ENCODE measurements at regions not wholly inside any gene's neighbourhood (a gene's known extent, or its start where the extent isn't known, plus 50 kb on each side); places are given as distances from the start of the nearest gene placed in this dataset.
"Not testable (repeated sequence)": the region's sequence is repeated elsewhere in the genome, so short reads cannot be mapped to it uniquely, and the experiment has no call there.

- H3K27ac ChIP-seq (ENCODE audit: low read length): no peak overlapping the region
- no peak overlapping the region for H3K4me3 ChIP-seq (ENCODE audit: low read length)
- H3K4me1 ChIP-seq (ENCODE audit: control insufficient read depth, low read depth, low read length): peaks cover 7% of the 10 kb centered on the region
- H3K36me3 ChIP-seq (ENCODE audit: control insufficient read depth, low read depth, low read length): no peaks in the 10 kb centered on the region
- H3K27me3 ChIP-seq (ENCODE audit: control insufficient read depth, insufficient read depth, low read length): no peaks in the 10 kb centered on the region
- H3K9me3 ChIP-seq (ENCODE audit: control insufficient read depth, low read depth, low read length): no peaks in the 10 kb centered on the region
- H3K9ac ChIP-seq (ENCODE audit: low read length): no peak overlapping the region
Observed at GRCh38 chr3:181604267-181604666, 107.5 kb upstream of the SOX2 start.

DNA sequence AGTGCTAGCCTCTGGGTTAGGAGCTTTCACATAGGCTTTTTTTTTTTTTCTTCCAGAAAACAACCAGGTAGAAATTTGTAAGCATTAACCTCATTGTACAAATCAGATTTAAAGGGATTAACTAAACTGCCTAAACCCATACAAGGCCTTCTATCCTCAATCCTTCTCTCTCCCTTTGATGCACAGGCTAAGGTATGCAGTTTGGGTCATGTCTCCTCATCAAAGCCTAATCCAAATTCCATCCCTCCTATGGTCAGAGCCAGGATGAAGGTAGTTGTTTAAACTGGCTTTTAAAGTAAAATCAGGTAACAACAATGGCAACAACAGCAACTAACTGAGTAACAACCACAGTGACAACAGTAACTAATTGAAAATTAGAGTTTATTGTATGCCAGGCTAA is 115.6 kb upstream of the SOX2 start:
- no peak overlapping the region for H3K4me3 ChIP-seq (ENCODE audit: low read length)
- H3K9ac ChIP-seq (ENCODE audit: low read length): no peak overlapping the region
- no peaks in the 10 kb centered on the region for H3K9me3 ChIP-seq (ENCODE audit: control insufficient read depth, low read depth, low read length)
- H3K4me1 ChIP-seq (ENCODE audit: control insufficient read depth, low read depth, low read length): no peaks in the 10 kb centered on the region
- H3K27me3 ChIP-seq (ENCODE audit: control insufficient read depth, insufficient read depth, low read length): no peaks in the 10 kb centered on the region
- H3K27ac ChIP-seq (ENCODE audit: low read length): no peak overlapping the region
- no peaks in the 10 kb centered on the region for H3K36me3 ChIP-seq (ENCODE audit: control insufficient read depth, low read depth, low read length)

DNA sequence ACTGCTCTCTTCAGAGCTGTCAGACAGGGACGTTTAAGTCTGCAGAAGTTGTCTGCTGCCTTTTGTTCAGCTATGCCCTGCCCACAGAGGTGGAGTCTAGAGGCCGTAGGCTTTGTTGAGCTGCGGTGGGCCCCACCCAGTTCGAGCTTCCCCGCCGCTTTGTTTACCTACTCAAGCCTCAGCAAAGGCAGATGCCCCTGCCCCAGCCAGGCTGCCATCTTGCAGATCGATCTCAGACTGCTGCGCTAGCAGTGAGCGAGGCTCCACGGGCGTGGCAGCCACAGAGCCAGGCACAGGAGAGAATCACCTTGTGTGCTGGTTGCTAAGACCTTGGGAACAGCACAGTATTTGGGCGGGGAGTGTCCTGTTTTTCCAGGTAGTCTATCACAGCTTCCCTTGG is 120.8 kb upstream of the SOX2 start:
- not testable (repeated sequence) for H3K36me3 ChIP-seq (ENCODE audit: control insufficient read depth, low read depth, low read length); H3K4me1 ChIP-seq (ENCODE audit: control insufficient read depth, low read depth, low read length); H3K4me3 ChIP-seq (ENCODE audit: low read length); H3K27me3 ChIP-seq (ENCODE audit: control insufficient read depth, insufficient read depth, low read length); H3K9me3 ChIP-seq (ENCODE audit: control insufficient read depth, low read depth, low read length); H3K9ac ChIP-seq (ENCODE audit: low read length); H3K27ac ChIP-seq (ENCODE audit: low read length)

DNA sequence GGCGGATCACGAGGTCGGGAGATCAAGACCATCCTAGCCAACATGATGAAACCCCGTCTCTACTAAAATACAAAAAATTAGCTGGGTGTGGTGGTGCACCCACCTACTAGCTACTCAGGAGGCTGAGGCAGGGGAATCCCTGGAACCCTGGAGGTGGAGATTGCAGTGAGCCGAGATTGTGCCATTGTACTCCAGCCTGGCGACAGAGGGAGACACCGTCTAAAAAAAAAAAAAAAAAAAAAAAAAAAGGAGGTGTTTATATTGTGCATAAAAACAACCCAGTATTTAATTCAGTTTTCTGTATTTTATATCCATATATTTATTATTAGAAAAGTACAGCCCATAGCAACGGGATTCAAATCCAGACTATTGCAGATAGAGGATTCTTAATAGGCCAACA is 129.1 kb upstream of the SOX2 start:
- no peak overlapping the region for H3K27ac ChIP-seq (ENCODE audit: low read length)
- H3K4me1 ChIP-seq (ENCODE audit: control insufficient read depth, low read depth, low read length): no peaks in the 10 kb centered on the region

GRCh38 chr3:181581656-181582055 is 130.1 kb upstream of the SOX2 start:
- Histone ChIP-seq H3K27ac (ENCODE audit: low read length) (no peak overlapping the region), H3K27me3 (ENCODE audit: control insufficient read depth, insufficient read depth, low read length) (no peaks in the 10 kb centered on the region), H3K36me3 (ENCODE audit: control insufficient read depth, low read depth, low read length) (no peaks in the 10 kb centered on the region), H3K4me3 (ENCODE audit: low read length) (no peak overlapping the region), H3K4me1 (ENCODE audit: control insufficient read depth, low read depth, low read length) (no peaks in the 10 kb centered on the region), H3K9me3 (ENCODE audit: control insufficient read depth, low read depth, low read length) (no peaks in the 10 kb centered on the region), H3K9ac (ENCODE audit: low read length) (no peak overlapping the region)

More for the DNA sequence above, 129.1 kb upstream of the SOX2 start:
- Histone ChIP-seq H3K4me3 (ENCODE audit: low read length) (no peak overlapping the region), H3K36me3 (ENCODE audit: control insufficient read depth, low read depth, low read length) (no peaks in the 10 kb centered on the region), H3K9me3 (ENCODE audit: control insufficient read depth, low read depth, low read length) (no peaks in the 10 kb centered on the region), H3K27me3 (ENCODE audit: control insufficient read depth, insufficient read depth, low read length) (no peaks in the 10 kb centered on the region), H3K9ac (ENCODE audit: low read length) (no peak overlapping the region)

GRCh38 chr3:181578743-181579142 is 133.0 kb upstream of the SOX2 start:
- Histone ChIP-seq H3K4me3 (ENCODE audit: low read length) (no peak overlapping the region), H3K4me1 (ENCODE audit: control insufficient read depth, low read depth, low read length) (no peaks in the 10 kb centered on the region), H3K27me3 (ENCODE audit: control insufficient read depth, insufficient read depth, low read length) (no peaks in the 10 kb centered on the region), H3K36me3 (ENCODE audit: control insufficient read depth, low read depth, low read length) (no peaks in the 10 kb centered on the region), H3K9me3 (ENCODE audit: control insufficient read depth, low read depth, low read length) (no peaks in the 10 kb centered on the region), H3K27ac (ENCODE audit: low read length) (no peak overlapping the region), H3K9ac (ENCODE audit: low read length) (no peak overlapping the region)

DNA sequence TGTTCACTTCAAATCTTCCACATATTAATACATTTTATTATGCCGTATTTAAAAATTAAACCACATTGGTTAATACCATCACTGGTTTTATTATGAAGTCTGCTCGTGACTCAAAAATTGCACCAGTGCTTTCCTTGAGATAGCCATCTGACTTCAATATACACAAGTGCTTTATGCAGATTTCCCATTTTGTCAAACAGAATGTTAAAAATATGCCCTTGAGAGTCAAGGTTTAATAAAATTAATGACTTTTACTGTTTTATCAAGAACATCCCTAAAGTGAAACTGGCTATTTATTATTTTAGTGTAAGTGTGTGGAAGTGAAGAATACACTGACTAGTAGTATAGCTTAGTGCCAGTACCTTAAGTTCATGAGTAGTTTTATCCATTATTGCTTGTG is 139.3 kb upstream of the SOX2 start:
- no peaks in the 10 kb centered on the region for H3K9me3 ChIP-seq (ENCODE audit: control insufficient read depth, low read depth, low read length)
- no peak overlapping the region for H3K27ac ChIP-seq (ENCODE audit: low read length)
- no peak overlapping the region for H3K4me3 ChIP-seq (ENCODE audit: low read length)

DNA sequence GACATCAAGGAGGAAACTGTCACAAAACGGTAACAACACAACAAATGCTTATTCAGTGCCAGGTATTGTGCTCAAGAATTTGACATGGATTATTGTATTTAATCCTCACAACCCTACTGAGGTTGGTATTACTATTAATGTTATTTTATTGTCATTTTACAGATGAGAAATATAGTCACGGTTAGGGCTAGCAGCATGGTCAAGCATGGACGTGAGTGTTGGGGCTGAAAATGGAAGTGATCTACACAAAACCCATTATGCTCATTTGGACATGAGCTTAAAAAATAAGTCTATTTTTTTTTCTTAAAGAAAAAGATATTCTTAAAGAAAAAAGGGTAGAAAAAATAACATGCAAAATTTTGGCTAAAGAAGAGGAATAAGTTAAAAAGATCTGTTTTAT is 141.3 kb upstream of the SOX2 start:
- Histone ChIP-seq H3K9ac (ENCODE audit: low read length) (no peak overlapping the region), H3K4me3 (ENCODE audit: low read length) (no peak overlapping the region), H3K27ac (ENCODE audit: low read length) (no peak overlapping the region), H3K36me3 (ENCODE audit: control insufficient read depth, low read depth, low read length) (no peaks in the 10 kb centered on the region), H3K27me3 (ENCODE audit: control insufficient read depth, insufficient read depth, low read length) (no peaks in the 10 kb centered on the region), H3K4me1 (ENCODE audit: control insufficient read depth, low read depth, low read length) (no peaks in the 10 kb centered on the region), H3K9me3 (ENCODE audit: control insufficient read depth, low read depth, low read length) (no peaks in the 10 kb centered on the region)

More for the DNA sequence above, 139.3 kb upstream of the SOX2 start:
- Histone ChIP-seq H3K9ac (ENCODE audit: low read length) (no peak overlapping the region), H3K27me3 (ENCODE audit: control insufficient read depth, insufficient read depth, low read length) (no peaks in the 10 kb centered on the region), H3K4me1 (ENCODE audit: control insufficient read depth, low read depth, low read length) (no peaks in the 10 kb centered on the region), H3K36me3 (ENCODE audit: control insufficient read depth, low read depth, low read length) (no peaks in the 10 kb centered on the region)

DNA sequence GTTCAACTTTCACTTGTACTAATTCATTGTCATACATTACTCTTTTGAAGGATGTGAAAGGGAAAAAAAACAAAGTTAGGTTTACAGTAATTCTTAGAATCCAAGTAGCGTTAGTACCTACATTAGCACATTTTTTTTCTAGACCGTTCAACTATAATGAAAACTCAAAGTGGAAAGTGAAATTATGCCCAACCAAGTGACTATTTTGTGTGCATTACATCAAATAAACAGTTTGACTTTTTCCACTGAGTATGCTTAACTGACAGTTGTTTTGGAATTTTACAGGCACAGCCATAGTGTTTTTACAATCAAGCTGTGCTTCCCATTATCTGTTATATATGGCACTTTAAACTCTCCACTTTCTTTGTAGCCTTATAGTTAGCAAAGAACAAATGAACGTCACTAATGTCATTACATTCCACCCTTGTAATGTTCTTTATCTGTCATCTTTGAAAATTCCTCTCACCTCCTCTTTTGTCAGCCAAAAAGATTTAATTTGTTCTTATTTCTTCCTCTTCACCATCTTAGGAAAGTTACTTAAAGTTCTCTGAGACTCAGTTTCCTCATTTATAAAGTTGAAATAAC is 142.3 kb upstream of the SOX2 start:
- H3K4me1 ChIP-seq (ENCODE audit: control insufficient read depth, low read depth, low read length): no peaks in the 10 kb centered on the region
- no peak overlapping the region for H3K4me3 ChIP-seq (ENCODE audit: low read length)
- H3K27me3 ChIP-seq (ENCODE audit: control insufficient read depth, insufficient read depth, low read length): no peaks in the 10 kb centered on the region
- no peak overlapping the region for H3K9ac ChIP-seq (ENCODE audit: low read length)
- H3K27ac ChIP-seq (ENCODE audit: low read length): no peak overlapping the region
- H3K36me3 ChIP-seq (ENCODE audit: control insufficient read depth, low read depth, low read length): no peaks in the 10 kb centered on the region
- no peaks in the 10 kb centered on the region for H3K9me3 ChIP-seq (ENCODE audit: control insufficient read depth, low read depth, low read length)

DNA sequence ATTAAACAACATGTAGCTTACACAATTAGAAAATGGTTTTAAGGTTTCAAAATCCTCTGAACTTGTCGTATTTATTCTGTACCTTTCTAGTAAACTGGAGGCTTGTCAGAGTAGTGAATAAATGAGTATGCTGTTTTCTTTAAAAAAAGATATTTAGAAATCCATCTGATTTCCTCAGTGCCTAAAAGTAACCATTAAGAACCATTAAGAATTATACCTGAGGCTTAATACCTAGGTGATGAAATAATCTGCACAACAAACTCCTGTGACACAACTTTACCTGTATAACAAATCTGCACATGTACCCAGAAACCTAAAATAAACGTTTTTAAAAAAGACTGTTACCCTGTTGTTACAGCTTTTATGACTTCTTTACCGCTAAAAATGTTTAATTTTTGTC is 143.0 kb upstream of the SOX2 start:
- Histone ChIP-seq H3K9me3 (ENCODE audit: control insufficient read depth, low read depth, low read length) (no peaks in the 10 kb centered on the region), H3K9ac (ENCODE audit: low read length) (no peak overlapping the region), H3K27me3 (ENCODE audit: control insufficient read depth, insufficient read depth, low read length) (no peaks in the 10 kb centered on the region), H3K36me3 (ENCODE audit: control insufficient read depth, low read depth, low read length) (no peaks in the 10 kb centered on the region), H3K4me3 (ENCODE audit: low read length) (no peak overlapping the region), H3K27ac (ENCODE audit: low read length) (no peak overlapping the region), H3K4me1 (ENCODE audit: control insufficient read depth, low read depth, low read length) (no peaks in the 10 kb centered on the region)

- no peaks in the 10 kb centered on the region for H3K36me3 ChIP-seq (ENCODE audit: control insufficient read depth, low read depth, low read length)
- H3K4me1 ChIP-seq (ENCODE audit: control insufficient read depth, low read depth, low read length): no peaks in the 10 kb centered on the region
- no peak overlapping the region for H3K9ac ChIP-seq (ENCODE audit: low read length)
- no peaks in the 10 kb centered on the region for H3K9me3 ChIP-seq (ENCODE audit: control insufficient read depth, low read depth, low read length)
- no peak overlapping the region for H3K27ac ChIP-seq (ENCODE audit: low read length)
- H3K4me3 ChIP-seq (ENCODE audit: low read length): no peak overlapping the region
- H3K27me3 ChIP-seq (ENCODE audit: control insufficient read depth, insufficient read depth, low read length): no peaks in the 10 kb centered on the region
Observed at GRCh38 chr3:181568248-181568647, 143.5 kb upstream of the SOX2 start.

GRCh38 chr3:181567311-181568075 is 144.2 kb upstream of the SOX2 start:
- no peak overlapping the region for H3K9ac ChIP-seq (ENCODE audit: low read length)
- no peak overlapping the region for H3K4me3 ChIP-seq (ENCODE audit: low read length)
- no peaks in the 10 kb centered on the region for H3K36me3 ChIP-seq (ENCODE audit: control insufficient read depth, low read depth, low read length)
- H3K9me3 ChIP-seq (ENCODE audit: control insufficient read depth, low read depth, low read length): no peaks in the 10 kb centered on the region
- no peak overlapping the region for H3K27ac ChIP-seq (ENCODE audit: low read length)
- H3K4me1 ChIP-seq (ENCODE audit: control insufficient read depth, low read depth, low read length): no peaks in the 10 kb centered on the region
- no peaks in the 10 kb centered on the region for H3K27me3 ChIP-seq (ENCODE audit: control insufficient read depth, insufficient read depth, low read length)

Measured in iPS-18a (cell line).